GM18517 (cell line): ENCODE measurements at regions not wholly inside any gene's neighbourhood (a gene's known extent, or its start where the extent isn't known, plus 50 kb on each side); places are given as distances from the start of the nearest gene placed in this dataset.
A peak's percentile ranks its signal among the peaks of the same experiment; 100 is the strongest.

Experiments
- ATAC-seq: cut with Tn5 transposase; IDR thresholded peaks from one replicate; pipeline ENCODE4 v1.9.1; 2021; ENCODE audit warnings: mild to moderate bottlenecking, moderate library complexity; ENCODE audit not compliant: unreplicated experiment

GRCh38 chr13:62280590-62280989 is 864.9 kb upstream of the PCDH20 start:
- no peak for ATAC-seq

GRCh38 chr13:62278271-62278670 is 862.6 kb upstream of the PCDH20 start:
- ATAC-seq: no peak

GRCh38 chr13:62251734-62252133 is 836.1 kb upstream of the PCDH20 start:
- ATAC-seq: no peak

- ATAC-seq: no peak
Measured at GRCh38 chr13:62250501-62251201, 835.0 kb upstream of the PCDH20 start.

- ATAC-seq: no peak
Measured at GRCh38 chr13:62246581-62246980, 830.9 kb upstream of the PCDH20 start.

- no peak for ATAC-seq
Measured at GRCh38 chr13:62243106-62243505, 827.5 kb upstream of the PCDH20 start.

- ATAC-seq: no peak
Measured at GRCh38 chr13:62234780-62235440, 819.3 kb upstream of the PCDH20 start.

- ATAC-seq: no peak
Measured at GRCh38 chr13:62210951-62211350, 795.3 kb upstream of the PCDH20 start.

- ATAC-seq: peak; percentile 59
Measured at GRCh38 chr13:62209529-62209928, 793.9 kb upstream of the PCDH20 start.

- ATAC-seq: no peak
Measured at GRCh38 chr13:62207388-62207787, 791.7 kb upstream of the PCDH20 start.

GRCh38 chr13:62206165-62206564 is 790.5 kb upstream of the PCDH20 start:
- no peak for ATAC-seq

GRCh38 chr13:62205273-62205672 is 789.6 kb upstream of the PCDH20 start:
- ATAC-seq: no peak

- ATAC-seq: no peak
Measured at GRCh38 chr13:62194371-62194770, 778.7 kb upstream of the PCDH20 start.

GRCh38 chr13:62193919-62194318 is 778.3 kb upstream of the PCDH20 start:
- ATAC-seq: no peak

GRCh38 chr13:62185631-62186255 is 770.1 kb upstream of the PCDH20 start:
- no peak for ATAC-seq

GRCh38 chr13:62176051-62176450 is 760.4 kb upstream of the PCDH20 start:
- no peak for ATAC-seq

GRCh38 chr13:62173958-62174357 is 758.3 kb upstream of the PCDH20 start:
- ATAC-seq: no peak

GRCh38 chr13:62171697-62172096 is 756.0 kb upstream of the PCDH20 start:
- no peak for ATAC-seq

- no peak for ATAC-seq
Measured at GRCh38 chr13:62168891-62169290, 753.2 kb upstream of the PCDH20 start.

GRCh38 chr13:62167650-62168172 is 752.1 kb upstream of the PCDH20 start:
- ATAC-seq: no peak

GRCh38 chr13:62162860-62163259 is 747.2 kb upstream of the PCDH20 start:
- no peak for ATAC-seq

GRCh38 chr13:62158520-62158919 is 742.9 kb upstream of the PCDH20 start:
- no peak for ATAC-seq
